Epithelial cell of prostate (primary cell): ENCODE measurements at regions not wholly inside any gene's neighbourhood (a gene's known extent, or its start where the extent isn't known, plus 50 kb on each side); places are given as distances from the start of the nearest gene placed in this dataset.

Experiments used
- DNase-seq: peaks from one replicate; pipeline ENCODE4 v3.0.0-alpha.2; 2011; ENCODE audit warnings: low read depth, low spot score
- H3K27ac ChIP-seq: fragments of 450-650 bp; 2 replicates; pipeline ENCODE4 v1.5.1; 2017; ENCODE audit warnings: mild to moderate bottlenecking

DNA sequence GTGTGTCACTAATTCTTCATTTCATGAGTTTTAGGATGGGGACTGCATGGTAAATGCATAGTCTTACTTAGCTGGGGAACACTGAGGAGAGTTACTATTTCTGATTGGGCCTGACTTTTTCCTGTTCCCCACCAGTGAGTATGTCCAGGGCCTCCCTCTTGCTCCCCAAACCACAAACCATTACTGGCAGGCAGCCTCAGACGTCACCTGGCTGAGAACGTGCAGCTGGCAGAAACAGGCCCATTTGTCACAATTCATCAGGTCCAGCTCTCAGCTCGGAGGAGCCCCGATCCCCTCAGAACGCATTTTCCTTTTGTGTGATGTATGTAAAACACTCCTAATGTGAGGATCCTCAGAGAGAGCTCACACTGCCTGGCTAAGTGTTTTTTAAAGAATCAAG is 71.7 kb upstream of the SIX3 start:
- H3K27ac ChIP-seq, result no peak overlapping the region
- DNase-seq, result no peak

DNA sequence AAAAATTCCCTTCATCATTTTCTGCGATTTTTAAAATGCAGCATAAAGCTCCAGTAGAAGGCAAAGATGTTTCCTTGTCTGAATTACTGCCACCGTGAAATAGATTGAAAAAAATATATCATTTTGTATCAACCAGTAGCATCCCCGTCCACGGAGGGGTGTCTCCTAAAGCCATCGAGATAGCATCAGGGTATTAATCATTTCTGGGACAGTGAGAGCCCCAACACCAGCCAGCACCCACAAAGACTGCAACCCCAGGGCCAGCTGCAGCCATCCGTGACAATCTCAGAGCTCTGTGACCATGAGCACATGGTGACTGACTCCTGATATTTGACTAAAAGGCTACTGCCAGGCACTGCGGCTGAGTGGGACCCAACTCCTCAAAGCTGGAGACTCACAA is 64.1 kb upstream of the SIX3 start:
- no peak for DNase-seq
- H3K27ac ChIP-seq, result no peak overlapping the region

GRCh38 chr2:44879269-44880124 is 62.0 kb upstream of the SIX3 start:
- H3K27ac ChIP-seq, result no peak overlapping the region
- no peak for DNase-seq

GRCh38 chr2:44880125-44880483 is 61.4 kb upstream of the SIX3 start:
- no peak overlapping the region for H3K27ac ChIP-seq
- DNase-seq, result no peak

DNA sequence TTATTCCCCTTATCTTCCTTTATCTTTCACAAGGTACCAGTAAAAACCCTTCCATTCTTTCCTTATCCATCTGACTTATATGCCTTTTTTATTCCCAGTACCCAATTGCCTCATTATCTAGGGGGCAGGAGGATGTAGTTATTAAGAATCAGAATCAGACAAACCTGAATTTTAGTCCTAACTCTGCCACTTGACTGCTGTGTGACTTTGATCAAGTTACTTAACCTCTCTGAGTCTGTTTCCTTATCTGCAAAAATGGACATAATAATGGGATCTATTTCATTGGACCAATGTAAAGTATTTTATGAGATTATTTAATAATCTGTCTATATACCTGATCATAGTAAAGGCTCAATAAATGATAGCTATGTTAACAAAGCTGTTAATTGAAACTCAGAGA is 59.6 kb upstream of the SIX3 start:
- DNase-seq, result no peak

DNA sequence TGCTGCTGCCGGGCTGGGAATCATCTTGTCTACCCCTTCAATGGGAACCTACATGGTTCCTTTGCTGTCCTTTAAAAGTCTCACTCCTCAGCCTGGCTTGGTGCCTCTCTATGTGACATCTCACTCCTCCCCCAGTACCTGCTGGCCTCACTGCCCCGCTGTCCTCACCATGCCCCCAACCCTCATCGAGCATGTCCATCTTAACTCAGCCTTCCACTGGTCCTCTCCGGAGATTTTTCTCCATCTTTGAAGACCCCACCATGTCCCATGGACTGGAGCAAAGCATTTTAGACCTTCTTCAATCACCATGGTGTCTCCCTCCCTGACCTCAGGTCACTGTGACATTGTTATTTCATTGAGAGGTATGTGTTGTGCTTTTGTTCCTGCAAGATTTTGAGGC is 58.1 kb upstream of the SIX3 start:
- DNase-seq, result no peak
- H3K27ac ChIP-seq, result no peak overlapping the region

More for the DNA sequence above, 59.6 kb upstream of the SIX3 start:
- no peak overlapping the region for H3K27ac ChIP-seq

DNA sequence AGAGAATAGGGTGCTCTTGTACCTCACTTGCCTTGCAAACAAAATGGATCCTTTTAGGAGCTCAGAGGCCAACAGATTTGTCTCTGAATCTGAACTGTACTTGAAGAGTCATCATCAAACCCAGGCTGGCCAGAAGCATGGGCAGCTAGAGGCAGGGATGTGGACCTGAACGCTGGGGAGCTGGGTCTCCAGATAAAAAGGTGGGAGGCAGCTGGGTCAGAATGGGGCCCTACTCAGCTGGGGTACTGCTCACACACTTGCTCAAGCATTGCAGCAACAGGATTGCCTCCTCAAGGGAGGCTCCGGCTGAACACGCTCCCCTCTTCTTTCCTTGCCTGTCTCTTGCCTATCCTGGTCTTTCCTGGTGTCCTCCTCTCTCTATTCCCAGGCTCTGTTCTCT is 57.3 kb upstream of the SIX3 start:
- no peak overlapping the region for H3K27ac ChIP-seq
- no peak for DNase-seq

DNA sequence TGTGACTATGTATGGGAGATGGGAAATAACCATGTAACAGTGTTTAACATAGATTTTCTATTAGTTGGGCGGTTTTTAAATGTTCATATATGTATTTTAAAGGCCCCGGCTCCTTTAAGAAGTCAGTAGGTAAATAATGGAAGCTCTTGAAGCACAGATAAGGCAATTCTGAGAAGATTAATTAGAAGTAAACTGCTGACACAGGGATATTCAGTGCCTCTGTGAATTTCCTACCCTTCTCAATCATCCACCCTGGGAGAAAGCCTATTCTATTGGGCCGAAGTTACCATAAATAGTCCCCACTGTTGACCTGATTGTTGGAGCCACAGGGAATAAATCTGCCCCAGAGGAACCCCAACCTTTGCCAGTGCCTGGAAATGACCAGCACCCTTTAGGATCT is 56.8 kb upstream of the SIX3 start:
- no peak for DNase-seq
- H3K27ac ChIP-seq, result no peak overlapping the region

- no peak overlapping the region for H3K27ac ChIP-seq
- DNase-seq, result no peak
Measured at GRCh38 chr2:44886414-44886813, 55.1 kb upstream of the SIX3 start.

DNA sequence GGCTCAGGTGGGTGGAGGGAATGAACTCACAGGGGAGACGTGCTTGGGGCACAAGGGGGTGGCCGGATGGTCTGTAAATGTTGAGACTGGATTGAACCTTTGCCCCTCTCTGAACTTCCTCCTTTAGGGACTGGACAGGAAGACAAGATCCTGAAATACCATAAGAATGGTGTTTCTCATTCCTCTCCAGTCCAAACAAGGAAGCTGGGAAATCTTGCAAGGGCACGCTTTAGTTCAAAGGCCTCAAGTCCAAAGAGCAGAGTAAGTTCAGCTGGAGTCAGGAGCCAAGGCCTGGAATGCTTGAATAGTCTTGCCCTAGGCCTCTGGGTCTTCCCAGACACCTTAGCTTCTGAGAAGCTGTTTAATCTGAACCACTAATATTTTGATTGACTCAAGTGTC is 52.4 kb upstream of the SIX3 start:
- DNase-seq, result no peak
- no peak overlapping the region for H3K27ac ChIP-seq
